Panc1 (cell line): ENCODE measurements at regions not wholly inside any gene's neighbourhood (a gene's known extent, or its start where the extent isn't known, plus 50 kb on each side); places are given as distances from the start of the nearest gene placed in this dataset.

Experiments used
- ATAC-seq: fragments of 200-7000 bp; cut with Tn5 transposase; 2 replicates; pipeline ENCODE4 v1.9.1; 2020; ENCODE audit warnings: mild to moderate bottlenecking, moderate library complexity
- BruUV-seq: library from RNA; stranded (reverse); fragments of 400-500 nt; replicated peaks from 2 replicates; lab custom pipeline; 2021; lab: Mats Ljungman, UMichigan
- CTCF ChIA-PET: fragments of 300-600 bp; sonication (Branson Sonifier 250); formaldehyde crosslinking; loops from one replicate; lab custom pipeline; 2022; ENCODE audit warnings: antibody characterized with exemption; lab: Charles Lee
- POLR2A ChIA-PET: fragments of 300-600 bp; sonication (Branson Sonifier 250); formaldehyde crosslinking; loops from one replicate; lab custom pipeline; 2022; ENCODE audit warnings: antibody characterized with exemption; lab: Charles Lee
- DNase-seq: peaks from one replicate; pipeline ENCODE4 v3.0.0-alpha.2; 2010; ENCODE audit warnings: low read depth, low spot score
- H3K27ac ChIP-seq: 2 replicates; pipeline ENCODE4 v1.5.1; 2011; ENCODE audit warnings: mild to moderate bottlenecking, low read length, inconsistent platforms
- H3K27me3 ChIP-seq: fragments of 200-500 bp; sonication (Bioruptor generic); 2 replicates; pipeline ENCODE4 v1.6.0; 2014; ENCODE audit warnings: low read length, inconsistent platforms; ENCODE audit not compliant: control insufficient read depth, insufficient read depth
- H3K36me3 ChIP-seq: fragments of 200-500 bp; sonication (Bioruptor generic); 2 replicates; pipeline ENCODE4 v1.5.1; 2014; ENCODE audit warnings: inconsistent platforms, mild to moderate bottlenecking, low read length, moderate library complexity; ENCODE audit not compliant: control insufficient read depth, insufficient read depth
- H3K4me1 ChIP-seq: 2 replicates; pipeline ENCODE4 v1.5.1; 2011; ENCODE audit warnings: inconsistent platforms, mild to moderate bottlenecking, low read length, moderate library complexity; ENCODE audit not compliant: control insufficient read depth, insufficient read depth
- H3K4me3 ChIP-seq, 2 experiments: 2 replicates each; pipeline ENCODE4 v1.5.1; 2011 to 2012; ENCODE audit warnings: low read depth in 2 of 2, low read length in 2 of 2, mild to moderate bottlenecking in 2 of 2, inconsistent platforms in 1 of 2, moderate library complexity in 1 of 2
- H3K9me3 ChIP-seq: fragments of 200-500 bp; sonication (Bioruptor generic); 2 replicates; pipeline ENCODE4 v1.5.1; 2014; ENCODE audit warnings: low read depth, mild to moderate bottlenecking, inconsistent platforms, low read length, moderate library complexity; ENCODE audit not compliant: control insufficient read depth, insufficient read depth
- CTCF ChIP-seq: fragments of 450-650 bp; IDR thresholded peaks from 2 replicates; pipeline ENCODE4 v1.5.1; 2017; ENCODE audit warnings: mild to moderate bottlenecking
- POLR2AphosphoS5 ChIP-seq: IDR thresholded peaks from 2 replicates; pipeline ENCODE4 v1.6.1; 2012; ENCODE audit warnings: mild to moderate bottlenecking, low read depth, low read length, moderate library complexity
- REST ChIP-seq, 2 experiments: IDR thresholded peaks; 2 replicates each; pipeline ENCODE4 v1.6.1; 2011 to 2012; ENCODE audit warnings: low read depth in 2 of 2, control low read depth in 1 of 2, low read length in 1 of 2, mild to moderate bottlenecking in 1 of 2, moderate library complexity in 1 of 2; ENCODE audit not compliant: insufficient read depth in 1 of 2
- SIN3A ChIP-seq: IDR thresholded peaks from 2 replicates; pipeline ENCODE4 v1.6.1; 2012; ENCODE audit warnings: low read depth, mild to moderate bottlenecking, low read length, moderate library complexity, borderline replicate concordance; ENCODE audit not compliant: insufficient read depth
- TCF7L2 ChIP-seq: IDR thresholded peaks from 2 replicates; pipeline ENCODE4 v1.6.1; 2011; ENCODE audit warnings: mild to moderate bottlenecking, low read depth, low read length, inconsistent platforms
- in situ Hi-C: cut with HindIII; loops from 2 replicates; pipeline ENCODE4 v1.10.0; 2016; ENCODE audit warnings: low sequenced_read_pairs, low pct_unique_long_range_greater_than_20kb
- intact Hi-C: fragments of 100-400 bp; cut with micrococcal nuclease; formaldehyde crosslinking; loops from one replicate; pipeline ENCODE4 v1.10.0; 2022; ENCODE audit not compliant: unreplicated experiment

DNA sequence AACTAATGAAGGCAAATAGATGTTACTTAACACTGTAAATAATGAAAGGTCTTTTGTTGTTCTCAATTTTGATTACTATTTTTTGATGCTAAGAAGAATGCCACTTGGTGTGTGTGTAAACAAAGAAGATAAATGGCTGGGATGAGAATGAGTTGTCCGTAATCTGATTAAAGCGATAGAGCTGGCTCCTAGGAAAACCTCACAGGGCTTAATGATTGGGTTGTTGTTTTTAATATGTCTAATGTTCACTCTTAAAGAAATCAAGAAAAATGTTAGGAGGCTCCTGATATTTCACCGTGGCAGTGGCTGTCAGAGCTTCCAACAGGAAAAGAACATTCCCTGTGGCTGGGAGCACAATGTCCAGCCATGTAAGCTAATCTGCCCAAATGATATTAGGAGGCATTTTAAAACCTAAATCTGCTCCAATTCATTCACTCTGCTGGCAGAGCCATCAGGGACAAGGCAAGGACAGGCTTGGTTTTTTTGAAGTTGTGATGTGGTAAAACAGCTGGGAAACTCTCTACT, 243.9 kb downstream of the SNX10 start:
- no peak for DNase-seq
- Histone ChIP-seq H3K27ac (no peak overlapping the region), H3K36me3 (no peaks in the 10 kb centered on the region), H3K27me3 (peaks cover 53% of the 10 kb centered on the region), H3K4me3 (no peak overlapping the region), H3K9me3 (no peaks in the 10 kb centered on the region), H3K4me1 (0 out of 2 replicates have a peak, but pooled peaks cover 5% of the 10 kb centered on the region)
- no peak for ATAC-seq
- ChIA-PET CTCF (interaction anchor here (0.7 to 1.2 kb wide), 2 partner anchors 160 to 358 kb away, joined by 3 read pairs; no protein-coding TSS in a partner anchor), POLR2A (interaction anchor here (0.6 kb wide), 1 partner anchor 14 kb away, joined by 7 read pairs; no protein-coding TSS in a partner anchor)
- TF ChIP-seq TCF7L2 = no peak
- no peak for TF ChIP-seq CTCF
- TF ChIP-seq REST (IDR thresholded peaks at IDR 0.05; ENCODE audit: insufficient read depth in 1 of 2, low read depth in 2 of 2, low read length in 1 of 2) = no peak
- no peak for TF ChIP-seq POLR2AphosphoS5
- TF ChIP-seq SIN3A = no peak
- intact Hi-C loops = no loop called here
- in situ Hi-C loops = no loop called here
- no TSS peak for BruUV-seq

- POLR2A ChIA-PET = no interaction called here
- H3K4me3 ChIP-seq = no peak overlapping the region
- DNase-seq (no peak), ATAC-seq (no peak)
- H3K4me1 ChIP-seq = 0 out of 2 replicates have a peak, but pooled peaks cover 5% of the 10 kb centered on the region
- H3K36me3 ChIP-seq = no peaks in the 10 kb centered on the region
- no peak overlapping the region for H3K27ac ChIP-seq
- CTCF ChIA-PET = no interaction called here
- H3K27me3 ChIP-seq = peaks cover 47% of the 10 kb centered on the region
- no peak for TF ChIP-seq TCF7L2
- TF ChIP-seq POLR2AphosphoS5 = no peak
- no peak for TF ChIP-seq SIN3A
- TF ChIP-seq CTCF = no peak
- no peak for TF ChIP-seq REST (IDR thresholded peaks at IDR 0.05; ENCODE audit: insufficient read depth in 1 of 2, low read depth in 2 of 2, low read length in 1 of 2)
- no peaks in the 10 kb centered on the region for H3K9me3 ChIP-seq
- in situ Hi-C loops (no loop called here), intact Hi-C loops (no loop called here)
- no TSS peak for BruUV-seq
Measured at GRCh38 chr7:26538216-26538615, 246.6 kb downstream of the SNX10 start.
